ENCODE measurements at regions not wholly inside any gene's neighbourhood (a gene's known extent, or its start where the extent isn't known, plus 50 kb on each side); places are given as distances from the start of the nearest gene placed in this dataset.
"Not testable (repeated sequence)": the region's sequence is repeated elsewhere in the genome, so short reads cannot be mapped to it uniquely, and the experiment has no call there.

DNA sequence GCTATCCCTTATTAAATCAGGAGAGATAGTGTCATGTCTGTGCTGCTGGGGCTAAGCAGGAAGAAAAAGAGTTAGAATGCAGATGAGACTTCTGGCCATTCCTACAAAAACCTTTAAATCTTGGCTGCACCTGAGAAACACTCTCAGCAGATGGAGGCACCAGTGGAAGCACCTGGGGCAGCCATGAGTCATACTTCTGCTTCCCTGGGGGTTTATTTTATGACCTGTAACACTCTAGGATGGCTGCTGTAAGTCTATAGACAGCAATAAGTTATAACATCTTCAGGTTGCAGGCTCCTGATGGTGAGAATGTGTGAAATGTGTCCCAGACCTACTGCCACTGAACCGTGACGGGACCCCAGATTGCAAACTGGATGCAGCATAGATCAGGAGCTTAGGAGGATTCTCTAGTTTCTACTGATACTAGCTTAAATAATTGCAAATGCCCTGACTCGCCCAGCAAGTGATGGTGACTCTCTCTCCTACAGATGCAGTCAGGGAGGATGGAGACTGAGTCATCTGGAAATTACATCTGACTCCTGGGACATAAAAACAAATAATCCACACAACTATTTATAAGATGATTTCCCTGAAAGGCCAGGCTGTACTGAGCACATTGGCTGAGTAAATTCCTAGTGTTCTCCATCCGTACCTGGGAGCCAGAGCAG lies 479.2 kb downstream of the RPIA start:
- peak; percentile 2 for DNase-seq

DNA sequence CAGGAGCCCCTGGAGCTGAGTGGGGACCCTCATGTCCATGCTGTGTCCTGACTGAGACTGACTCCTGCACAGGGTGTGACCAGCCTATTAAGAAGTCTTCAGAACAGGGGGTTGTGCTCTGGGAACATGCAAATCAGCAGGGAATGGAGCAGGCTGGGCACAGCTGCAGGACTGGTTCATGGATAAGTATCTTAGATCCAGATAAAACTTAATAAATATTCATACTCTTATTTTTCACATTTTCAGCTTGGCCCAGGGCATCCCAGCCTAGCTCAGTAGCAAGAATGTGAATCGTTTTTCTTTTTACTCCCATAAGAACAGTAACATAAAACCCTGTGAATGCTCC lies 479.7 kb downstream of the RPIA start:
- DNase-seq: not testable (repeated sequence)

DNA sequence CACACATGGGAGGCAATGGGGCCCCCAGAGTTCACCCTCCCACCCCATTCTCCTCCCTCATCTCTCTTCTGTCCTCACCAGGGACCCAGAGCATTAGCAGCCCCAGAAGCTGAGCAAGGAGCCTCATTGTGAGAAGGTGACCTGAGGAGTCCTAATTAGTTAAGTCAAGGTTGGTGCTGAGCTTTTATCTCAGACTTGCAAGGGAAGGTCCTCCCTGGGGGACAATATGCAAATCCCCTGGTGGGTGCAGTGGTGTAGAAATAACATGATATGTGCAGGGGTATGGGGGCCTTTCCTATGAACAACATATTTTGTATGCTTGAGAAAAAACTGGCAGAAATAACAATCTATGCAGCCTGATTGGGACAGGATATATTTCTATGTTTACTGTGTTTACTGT lies 485.5 kb downstream of the RPIA start:
- DNase-seq: not testable (repeated sequence)

DNA sequence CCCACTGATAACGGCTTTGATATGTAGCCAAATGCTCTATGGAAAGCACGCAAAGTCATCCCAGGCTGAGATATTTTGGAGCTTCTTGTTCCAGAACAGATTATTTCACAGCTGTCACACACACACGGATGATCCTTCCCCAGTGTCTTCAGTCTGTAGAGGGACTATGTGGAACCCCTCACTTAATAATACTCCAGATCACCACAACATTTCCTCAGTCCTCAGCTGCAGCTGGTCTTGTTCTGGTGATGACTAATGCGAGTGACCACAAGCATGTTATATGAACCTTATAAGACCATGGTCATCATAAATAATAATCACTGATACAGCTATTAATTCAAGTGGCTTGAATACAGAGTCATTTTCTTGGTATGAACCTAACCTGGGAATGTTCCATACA lies 490.7 kb downstream of the RPIA start:
- not testable (repeated sequence) for DNase-seq

DNA sequence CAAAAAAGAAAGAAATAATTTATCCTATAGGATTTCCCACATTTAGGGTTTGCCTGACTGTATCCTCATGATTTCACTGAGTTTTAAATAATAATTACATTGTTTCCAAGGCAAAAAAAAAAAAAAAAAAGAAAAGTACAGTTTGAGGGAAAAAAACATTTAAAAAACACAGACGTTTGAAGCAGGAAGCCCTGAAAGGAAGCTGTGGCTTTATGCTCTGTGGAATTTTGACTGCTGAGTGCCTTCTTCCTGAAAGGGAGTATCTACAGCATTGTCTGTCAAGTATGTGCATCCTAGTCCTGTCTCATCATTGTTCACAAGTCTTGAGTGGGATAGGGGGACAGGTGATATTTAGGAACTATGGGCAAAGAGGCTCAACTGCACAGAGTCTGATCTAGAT lies 493.3 kb downstream of the RPIA start:
- DNase-seq: not testable (repeated sequence)

DNA sequence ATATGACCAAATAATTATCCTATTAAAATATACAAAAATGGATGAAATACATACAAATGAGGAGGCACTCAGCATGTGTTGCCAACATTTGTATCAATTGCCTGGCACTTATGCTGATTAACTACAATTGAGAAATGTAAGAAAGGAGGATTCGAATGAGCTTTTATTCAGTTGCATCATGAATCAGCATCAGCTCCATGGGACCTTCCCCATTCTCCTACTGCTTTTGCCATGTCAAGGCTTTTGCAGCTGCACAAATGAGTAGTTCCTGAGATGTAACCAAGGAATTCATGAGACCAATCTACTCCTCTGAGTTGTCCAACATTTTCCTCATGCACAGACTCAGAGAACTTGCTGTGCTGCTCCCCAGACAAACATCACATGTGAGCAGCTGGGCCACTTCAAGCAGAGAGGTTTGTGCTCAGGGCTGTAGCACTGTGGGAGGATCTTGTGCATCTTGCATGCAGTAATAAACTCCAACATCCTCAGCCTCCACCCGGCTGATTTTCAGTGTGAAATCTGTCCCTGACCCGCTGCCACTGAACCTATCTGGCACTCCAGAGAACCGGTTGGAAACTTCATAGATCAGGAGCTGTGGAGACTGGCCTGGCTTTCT lies 504.3 kb downstream of the RPIA start:
- DNase-seq: not testable (repeated sequence)

- DNase-seq: not testable (repeated sequence)
These were observed 505.2 kb downstream of the RPIA start for GRCh38 chr2:89196719-89197118.

DNA sequence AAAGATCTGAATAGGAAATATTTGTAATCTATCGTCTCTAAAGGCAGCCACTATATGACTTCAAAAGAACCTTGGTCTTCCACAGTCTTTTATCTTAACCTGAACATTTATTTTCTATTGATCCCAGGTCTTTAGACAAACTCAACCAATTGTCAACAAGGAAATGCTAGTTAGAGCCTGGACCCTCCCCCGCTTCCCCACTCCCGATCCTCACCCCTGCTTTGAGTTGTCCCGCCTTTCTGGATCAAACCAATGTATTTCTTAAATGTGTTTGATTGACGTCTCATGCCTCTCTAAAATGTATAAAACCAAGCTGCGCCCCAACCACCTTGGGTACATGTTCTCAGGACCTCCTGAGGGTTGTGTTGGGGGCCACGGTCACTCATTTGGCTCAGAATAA lies 506.6 kb downstream of the RPIA start:
- DNase-seq: not testable (repeated sequence)

GRCh38 chr2:89199453-89200246 lies 508.2 kb downstream of the RPIA start:
- DNase-seq: not testable (repeated sequence)

DNA sequence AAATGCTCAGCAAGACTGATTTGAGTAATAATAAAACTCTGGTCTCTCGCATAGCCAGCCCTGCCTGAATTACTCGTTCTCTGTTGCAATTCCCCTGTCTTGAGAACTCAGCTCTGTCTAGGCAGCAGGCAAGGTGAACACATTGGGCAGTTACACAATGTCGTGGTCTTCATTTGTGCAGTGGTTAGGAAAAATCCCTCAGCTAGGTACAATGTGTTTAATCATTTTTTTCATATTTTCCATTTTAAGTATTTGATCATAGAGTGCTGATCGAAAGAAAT lies 508.7 kb downstream of the RPIA start:
- not testable (repeated sequence) for DNase-seq

GRCh38 chr2:89202518-89202917 lies 511.0 kb downstream of the RPIA start:
- DNase-seq: not testable (repeated sequence)

GRCh38 chr2:89205153-89205552 lies 513.7 kb downstream of the RPIA start:
- peak; percentile 11 for DNase-seq

DNA sequence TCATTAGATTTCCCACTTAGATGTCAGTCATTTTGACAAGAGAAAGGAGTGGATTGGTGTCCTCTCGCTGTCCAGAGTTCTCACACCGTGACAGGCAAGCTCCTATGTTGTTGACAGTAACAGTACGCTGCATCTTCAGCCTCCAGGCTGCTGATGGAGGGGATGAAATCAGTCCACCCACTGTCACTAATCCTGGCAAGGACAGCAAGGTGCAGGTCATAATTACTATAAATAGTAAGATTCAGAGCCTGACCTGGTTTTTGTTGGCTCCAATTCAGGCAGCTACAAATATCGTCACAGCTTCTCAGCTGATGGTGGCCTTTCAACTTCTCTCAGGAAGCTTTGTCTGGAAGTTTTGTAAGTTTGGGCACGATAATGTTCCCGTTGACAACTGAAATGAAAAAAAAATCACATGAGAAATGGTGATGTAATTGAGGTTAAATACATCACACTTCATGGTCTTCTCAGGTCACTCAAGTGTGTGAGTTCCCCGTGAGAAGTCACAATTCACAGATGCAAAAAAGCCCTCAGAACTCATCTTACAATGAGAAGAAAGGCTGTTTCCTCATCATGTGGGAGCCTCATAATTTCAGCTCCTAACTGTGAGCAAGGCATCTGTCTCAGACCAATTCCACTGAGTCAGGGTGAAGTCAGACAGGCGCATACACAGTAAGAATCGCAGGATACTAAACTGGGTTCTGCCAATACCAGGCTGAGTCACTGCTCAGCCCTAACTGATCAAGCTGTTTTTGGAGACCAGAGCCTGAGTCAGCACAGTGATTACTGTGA lies 516.9 kb downstream of the RPIA start:
- not testable (repeated sequence) for DNase-seq

DNA sequence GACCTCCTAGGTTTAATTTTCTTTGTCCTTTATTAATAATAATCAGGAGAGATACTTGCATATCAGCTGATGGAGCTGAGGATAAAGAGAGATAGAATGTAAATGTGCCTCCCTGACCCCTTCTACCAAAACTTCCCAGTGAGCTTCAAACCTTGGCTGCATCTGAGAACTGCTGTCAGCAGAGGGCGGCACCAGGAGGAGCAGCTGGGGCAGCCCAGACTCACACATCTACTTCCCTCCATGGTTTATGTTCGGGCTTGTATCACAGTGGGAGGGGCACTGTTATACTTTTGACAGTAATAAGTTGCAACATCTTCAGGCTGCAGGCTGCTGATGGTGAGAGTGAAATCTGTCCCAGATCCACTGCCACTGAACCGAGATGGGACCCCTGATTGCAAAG lies 521.7 kb downstream of the RPIA start:
- not testable (repeated sequence) for DNase-seq

- DNase-seq: not testable (repeated sequence)
These were observed 522.3 kb downstream of the RPIA start for GRCh38 chr2:89213811-89214210.

DNA sequence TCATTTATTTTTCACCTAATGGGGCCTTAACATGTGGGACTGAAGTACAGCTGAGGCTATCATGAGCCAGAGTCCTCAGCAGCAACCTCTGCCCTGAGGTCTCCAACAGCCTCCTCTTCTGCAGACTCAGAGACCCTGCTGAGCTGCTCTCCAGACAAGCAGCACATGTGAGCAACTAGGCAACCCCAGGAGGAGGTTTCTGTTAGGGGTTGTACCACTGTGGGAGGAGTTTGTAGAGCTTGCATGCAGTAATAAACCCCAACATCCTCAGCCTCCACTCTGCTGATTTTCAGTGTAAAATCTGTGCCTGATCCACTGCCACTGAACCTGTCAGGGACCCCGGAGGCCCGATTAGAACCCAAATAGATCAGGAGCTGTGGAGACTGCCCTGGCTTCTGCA lies 530.0 kb downstream of the RPIA start:
- DNase-seq: not testable (repeated sequence)

DNA sequence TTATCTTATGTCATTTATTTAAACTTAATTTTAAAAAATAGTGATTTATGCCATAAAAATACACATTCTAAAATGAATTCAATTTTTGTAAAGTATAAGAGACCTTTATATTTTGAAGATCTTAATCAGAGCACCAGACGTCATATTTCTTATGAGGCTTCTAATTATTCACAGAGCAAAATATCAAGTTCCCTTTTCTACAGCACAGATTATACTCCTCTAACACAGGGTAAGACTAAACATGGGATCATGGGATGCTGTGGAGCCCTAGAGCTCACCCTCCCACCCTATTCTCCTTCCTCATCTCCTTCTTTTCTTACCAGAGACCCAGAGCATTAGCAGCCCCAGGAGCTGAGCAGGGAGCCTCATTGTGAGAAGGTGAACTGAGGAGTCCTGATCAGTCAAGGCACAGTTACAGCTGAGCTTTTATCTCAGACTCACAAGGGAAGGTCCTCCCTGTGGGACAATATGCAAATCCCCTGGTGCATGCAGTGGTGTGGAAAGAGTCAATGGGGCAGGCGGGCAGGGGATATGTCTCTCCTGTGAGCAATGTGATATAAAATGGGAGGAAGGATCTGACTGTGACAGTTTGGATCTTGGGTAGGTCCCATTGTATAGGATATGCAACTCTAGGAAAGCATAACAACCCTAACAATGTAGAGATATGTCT lies 530.7 kb downstream of the RPIA start:
- not testable (repeated sequence) for DNase-seq

DNA sequence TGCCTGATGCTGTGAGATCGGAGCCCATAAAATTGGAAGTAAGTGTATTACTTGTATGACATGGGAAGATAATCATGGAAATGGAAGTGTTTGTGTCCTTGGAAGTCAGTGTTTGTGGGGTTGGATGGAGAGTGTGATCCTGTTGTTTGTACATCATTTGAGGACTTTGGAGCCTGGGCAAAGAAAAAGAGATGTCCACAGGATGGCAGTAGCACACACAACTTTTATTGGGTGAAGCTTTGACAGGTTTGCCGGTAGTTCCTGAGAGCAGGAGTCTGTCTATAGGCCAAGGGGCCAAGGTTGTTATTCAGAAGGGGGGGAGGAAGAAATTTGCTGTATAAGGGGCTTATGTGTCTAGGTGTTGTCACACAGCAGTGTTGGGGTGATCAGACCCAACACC lies 533.3 kb downstream of the RPIA start:
- DNase-seq: not testable (repeated sequence)

DNA sequence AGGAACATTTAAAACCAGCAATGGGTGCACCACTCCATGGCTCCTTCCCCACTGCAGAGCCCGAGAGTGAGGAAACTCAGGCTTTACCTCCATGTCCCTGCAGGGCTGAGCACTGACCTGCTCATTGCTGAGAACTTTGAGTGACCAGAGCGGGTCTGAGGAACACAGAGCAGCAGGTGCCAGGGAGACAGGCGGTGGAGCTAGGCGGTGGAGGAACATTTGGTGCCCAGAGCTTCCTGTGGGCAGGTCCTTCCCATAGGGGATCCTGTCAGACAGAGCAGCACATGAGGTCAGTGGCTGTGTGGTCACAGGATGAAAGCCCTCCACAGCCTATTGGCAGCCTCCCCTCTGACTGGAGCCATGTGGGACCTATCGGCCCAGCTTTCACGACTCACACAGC lies 538.5 kb downstream of the RPIA start:
- DNase-seq: not testable (repeated sequence)

GRCh38 chr2:89231241-89231640 lies 539.8 kb downstream of the RPIA start:
- not testable (repeated sequence) for DNase-seq

GRCh38 chr2:89233931-89234330 lies 542.5 kb downstream of the RPIA start:
- DNase-seq: not testable (repeated sequence)

GRCh38 chr2:89234818-89235466 lies 543.5 kb downstream of the RPIA start:
- DNase-seq: not testable (repeated sequence)

Data from NCI-H2171 treated with DMSO at 0.1 percent for 48 hours (cell line).